ENCODE measurements at regions not wholly inside any gene's neighbourhood (a gene's known extent, or its start where the extent isn't known, plus 50 kb on each side); places are given as distances from the start of the nearest gene placed in this dataset.
"Not testable (repeated sequence)": the region's sequence is repeated elsewhere in the genome, so short reads cannot be mapped to it uniquely, and the experiment has no call there.

GRCh38 chr5:63180190-63180589 lies 601.6 kb downstream of the LRRC70 start:
- not testable (repeated sequence) for TF ChIP-seq CTCF, POLR2A (IDR thresholded peaks at IDR 0.05)
